ENCODE measurements at regions not wholly inside any gene's neighbourhood (a gene's known extent, or its start where the extent isn't known, plus 50 kb on each side); places are given as distances from the start of the nearest gene placed in this dataset.
"Not testable (repeated sequence)": the region's sequence is repeated elsewhere in the genome, so short reads cannot be mapped to it uniquely, and the experiment has no call there.

- H3K27ac ChIP-seq (ENCODE audit: low read depth in 1 of 2, low read length in 1 of 2), result no peak overlapping the region
- no peak for ATAC-seq (ENCODE audit: insufficient read depth, low FRiP score)
- DNase-seq, result peak in 2 of 3 donors; percentile 91 to 96
- no peaks in the 10 kb centered on the region for H3K9me3 ChIP-seq (ENCODE audit: control insufficient read depth in 4 of 4, insufficient read depth in 3 of 4, low read length in 3 of 4)
- peaks cover 0 to 13% (median 0%) of the 10 kb centered on the region in 5 donors for H3K4me1 ChIP-seq (ENCODE audit: control insufficient read depth in 5 of 5, insufficient read depth in 5 of 5, low read length in 5 of 5)
- TF ChIP-seq, protein P1, sequence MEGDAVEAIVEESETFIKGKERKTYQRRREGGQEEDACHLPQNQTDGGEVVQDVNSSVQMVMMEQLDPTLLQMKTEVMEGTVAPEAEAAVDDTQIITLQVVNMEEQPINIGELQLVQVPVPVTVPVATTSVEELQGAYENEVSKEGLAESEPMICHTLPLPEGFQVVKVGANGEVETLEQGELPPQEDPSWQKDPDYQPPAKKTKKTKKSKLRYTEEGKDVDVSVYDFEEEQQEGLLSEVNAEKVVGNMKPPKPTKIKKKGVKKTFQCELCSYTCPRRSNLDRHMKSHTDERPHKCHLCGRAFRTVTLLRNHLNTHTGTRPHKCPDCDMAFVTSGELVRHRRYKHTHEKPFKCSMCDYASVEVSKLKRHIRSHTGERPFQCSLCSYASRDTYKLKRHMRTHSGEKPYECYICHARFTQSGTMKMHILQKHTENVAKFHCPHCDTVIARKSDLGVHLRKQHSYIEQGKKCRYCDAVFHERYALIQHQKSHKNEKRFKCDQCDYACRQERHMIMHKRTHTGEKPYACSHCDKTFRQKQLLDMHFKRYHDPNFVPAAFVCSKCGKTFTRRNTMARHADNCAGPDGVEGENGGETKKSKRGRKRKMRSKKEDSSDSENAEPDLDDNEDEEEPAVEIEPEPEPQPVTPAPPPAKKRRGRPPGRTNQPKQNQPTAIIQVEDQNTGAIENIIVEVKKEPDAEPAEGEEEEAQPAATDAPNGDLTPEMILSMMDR (IDR thresholded peaks at IDR 0.05; ENCODE audit: control extremely low read depth, extremely low read depth), result no peak
- no peak overlapping the region for H3K4me3 ChIP-seq
- H3K9ac ChIP-seq (ENCODE audit: insufficient read depth in 1 of 2, low read length in 2 of 2), result no peak overlapping the region
- H3K27me3 ChIP-seq (ENCODE audit: control insufficient read depth in 3 of 3, insufficient read depth in 3 of 3, low read length in 2 of 3), result no peaks in the 10 kb centered on the region
- H3K36me3 ChIP-seq (ENCODE audit: control insufficient read depth in 4 of 4, insufficient read depth in 4 of 4, low read length in 4 of 4), result no peaks in the 10 kb centered on the region
Observed at GRCh38 chr7:119007236-119007635, 782.7 kb downstream of the ANKRD7 start.

- DNase-seq, result no peak
- 91 to 92% methylated on average over 1 of the region's 1 CpG for whole genome bisulfite sequencing, 2 donors
- ATAC-seq (ENCODE audit: insufficient read depth, low FRiP score), result no peak
- Histone ChIP-seq H3K27me3 (ENCODE audit: control insufficient read depth in 3 of 3, insufficient read depth in 3 of 3, low read length in 2 of 3) (no peaks in the 10 kb centered on the region), H3K9ac (ENCODE audit: insufficient read depth in 1 of 2, low read length in 2 of 2) (no peak overlapping the region), H3K27ac (ENCODE audit: low read depth in 1 of 2, low read length in 1 of 2) (no peak overlapping the region), H3K4me3 (no peak overlapping the region), H3K4me1 (ENCODE audit: control insufficient read depth in 5 of 5, insufficient read depth in 5 of 5, low read length in 5 of 5) (peaks cover 0 to 13% (median 0%) of the 10 kb centered on the region in 5 donors), H3K9me3 (ENCODE audit: control insufficient read depth in 4 of 4, insufficient read depth in 3 of 4, low read length in 3 of 4) (no peaks in the 10 kb centered on the region), H3K36me3 (ENCODE audit: control insufficient read depth in 4 of 4, insufficient read depth in 4 of 4, low read length in 4 of 4) (no peaks in the 10 kb centered on the region)
- TF ChIP-seq, protein P1 (IDR thresholded peaks at IDR 0.05; ENCODE audit: control extremely low read depth, extremely low read depth), result no peak
Observed at GRCh38 chr7:119010635-119011034, 786.1 kb downstream of the ANKRD7 start.

- no peaks in the 10 kb centered on the region for H3K27me3 ChIP-seq (ENCODE audit: control insufficient read depth in 3 of 3, insufficient read depth in 3 of 3, low read length in 2 of 3)
- no peak overlapping the region for H3K4me3 ChIP-seq
- H3K9me3 ChIP-seq (ENCODE audit: control insufficient read depth in 4 of 4, insufficient read depth in 3 of 4, low read length in 3 of 4), result peaks cover 0 to 4% (median 1%) of the 10 kb centered on the region in 4 donors
- TF ChIP-seq, protein P1 (IDR thresholded peaks at IDR 0.05; ENCODE audit: control extremely low read depth, extremely low read depth), result no peak
- ATAC-seq (ENCODE audit: insufficient read depth, low FRiP score) (no peak), DNase-seq (no peak)
- 90 to 91% methylated on average over 2 of the region's 2 CpGs for WGBS, 2 donors
- H3K36me3 ChIP-seq (ENCODE audit: control insufficient read depth in 4 of 4, insufficient read depth in 4 of 4, low read length in 4 of 4), result no peaks in the 10 kb centered on the region
- H3K4me1 ChIP-seq (ENCODE audit: control insufficient read depth in 5 of 5, insufficient read depth in 5 of 5, low read length in 5 of 5), result no peaks in the 10 kb centered on the region
- H3K27ac ChIP-seq (ENCODE audit: low read depth in 1 of 2, low read length in 1 of 2), result no peak overlapping the region
- H3K9ac ChIP-seq (ENCODE audit: insufficient read depth in 1 of 2, low read length in 2 of 2), result no peak overlapping the region
Observed at GRCh38 chr7:119026391-119026790, 801.9 kb downstream of the ANKRD7 start.

GRCh38 chr7:119028736-119029135 is 804.2 kb downstream of the ANKRD7 start:
- H3K9me3 ChIP-seq (ENCODE audit: control insufficient read depth in 4 of 4, insufficient read depth in 3 of 4, low read length in 3 of 4), result peaks cover 0 to 2% (median 0%) of the 10 kb centered on the region in 4 donors
- H3K9ac ChIP-seq (ENCODE audit: insufficient read depth in 1 of 2, low read length in 2 of 2), result no peak overlapping the region
- DNase-seq (no peak), ATAC-seq (ENCODE audit: insufficient read depth, low FRiP score) (no peak)
- H3K27me3 ChIP-seq (ENCODE audit: control insufficient read depth in 3 of 3, insufficient read depth in 3 of 3, low read length in 2 of 3), result no peaks in the 10 kb centered on the region
- H3K4me1 ChIP-seq (ENCODE audit: control insufficient read depth in 5 of 5, insufficient read depth in 5 of 5, low read length in 5 of 5), result no peaks in the 10 kb centered on the region
- H3K36me3 ChIP-seq (ENCODE audit: control insufficient read depth in 4 of 4, insufficient read depth in 4 of 4, low read length in 4 of 4), result no peaks in the 10 kb centered on the region
- H3K4me3 ChIP-seq, result no peak overlapping the region
- 47 to 62% methylated on average over 1 of the region's 1 CpG for WGBS, 2 donors
- TF ChIP-seq, protein P1 (IDR thresholded peaks at IDR 0.05; ENCODE audit: control extremely low read depth, extremely low read depth), result no peak
- no peak overlapping the region for H3K27ac ChIP-seq (ENCODE audit: low read depth in 1 of 2, low read length in 1 of 2)

DNA sequence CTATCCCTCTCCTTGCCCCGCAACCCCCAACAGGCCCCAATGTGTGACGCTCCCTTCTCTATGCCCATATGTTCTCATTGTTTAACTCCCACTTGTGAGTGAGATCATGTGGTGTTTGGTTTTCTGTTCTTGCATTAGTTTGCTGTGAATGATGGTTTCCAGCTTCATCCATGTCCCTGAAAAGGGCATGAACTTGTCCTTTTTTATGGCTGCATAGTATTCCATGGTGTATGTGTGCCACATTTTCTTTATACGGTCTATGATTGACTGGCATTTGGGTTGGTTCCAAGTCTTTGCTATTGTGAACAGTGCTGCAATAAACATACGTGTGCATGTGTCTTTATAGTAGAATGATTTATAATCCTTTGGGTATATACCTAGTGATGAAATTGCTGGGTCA is 807.6 kb downstream of the ANKRD7 start:
- H3K9me3 ChIP-seq (ENCODE audit: control insufficient read depth in 4 of 4, insufficient read depth in 3 of 4, low read length in 3 of 4); H3K4me3 ChIP-seq; H3K4me1 ChIP-seq (ENCODE audit: control insufficient read depth in 5 of 5, insufficient read depth in 5 of 5, low read length in 5 of 5); ATAC-seq (ENCODE audit: insufficient read depth, low FRiP score); H3K27ac ChIP-seq (ENCODE audit: low read depth in 1 of 2, low read length in 1 of 2); H3K27me3 ChIP-seq (ENCODE audit: control insufficient read depth in 3 of 3, insufficient read depth in 3 of 3, low read length in 2 of 3); DNase-seq; H3K9ac ChIP-seq (ENCODE audit: insufficient read depth in 1 of 2, low read length in 2 of 2); H3K36me3 ChIP-seq (ENCODE audit: control insufficient read depth in 4 of 4, insufficient read depth in 4 of 4, low read length in 4 of 4): not testable (repeated sequence)
- 89 to 94% methylated on average over 4 of the region's 4 CpGs for WGBS, 2 donors
